Heart left ventricle (tissue), 16 donors: ENCODE measurements at regions not wholly inside any gene's neighbourhood (a gene's known extent, or its start where the extent isn't known, plus 50 kb on each side); places are given as distances from the start of the nearest gene placed in this dataset.

Source experiments
- ATAC-seq, 4 donors: fragments of 200-7000 bp; cut with Tn5 transposase; one replicate each; pipeline ENCODE4 v1.9.1; 2020 to 2022; ENCODE audit warnings: moderate library complexity in 4 of 4, mild to moderate bottlenecking in 3 of 4, moderate number of reproducible peaks in 1 of 4
- DNase-seq, 5 donors: peaks; one replicate each; pipeline ENCODE4 v3.0.0-alpha.2; 2020
- H3K27ac ChIP-seq, 12 donors: fragments of 200-600 bp; sonication (generic) in 4 of 12; one replicate each; pipeline versions ENCODE4 v1.5.0 to v1.8.0; 2016 to 2022; ENCODE audit warnings: mild to moderate bottlenecking in 2 of 12
- H3K27me3 ChIP-seq, 9 donors: fragments of 200-600 bp; sonication (generic) in 2 of 9; one replicate each; pipeline versions ENCODE4 v1.5.1 to v1.8.0; 2016 to 2022; ENCODE audit warnings: mild to moderate bottlenecking in 3 of 9
- H3K36me3 ChIP-seq, 9 donors: fragments of 200-600 bp; sonication (generic) in 2 of 9; one replicate each; pipeline versions ENCODE4 v1.5.0 to v1.8.0; 2018 to 2022; ENCODE audit warnings: mild to moderate bottlenecking in 2 of 9
- H3K4me1 ChIP-seq, 12 donors: fragments of 200-600 bp; sonication (generic) in 4 of 12; one replicate each; pipeline versions ENCODE4 v1.5.0 to v1.8.0; 2016 to 2022; ENCODE audit warnings: mild to moderate bottlenecking in 3 of 12
- H3K4me3 ChIP-seq, 12 donors: fragments of 200-600 bp; sonication (generic) in 4 of 12; one replicate each; pipeline versions ENCODE4 v1.5.0 to v1.8.0; 2017 to 2022; ENCODE audit warnings: mild to moderate bottlenecking in 9 of 12, moderate library complexity in 4 of 12
- H3K9me3 ChIP-seq, 12 donors: fragments of 200-600 bp; sonication (generic) in 4 of 12; one replicate each; pipeline versions ENCODE4 v1.5.0 to v1.8.0; 2016 to 2022; ENCODE audit warnings: mild to moderate bottlenecking in 1 of 12
- POLR2A ChIP-seq, 2 donors: fragments of 450-650 bp; IDR thresholded peaks; one replicate each; pipeline ENCODE4 v1.6.1; 2017; ENCODE audit warnings: antibody characterized with exemption in 2 of 2, mild to moderate bottlenecking in 2 of 2, moderate library complexity in 2 of 2
- WGBS, 4 donors: extraction: QIAGEN DNeasy Blood & Tissue Kit in 2 of 4; methylation state at CpG; one replicate each; pipeline versions ENCODE4 v1.1.5 to v1.1.7; 2013 to 2018; 5-methylcytosine and 5-hydroxymethylcytosine counted together
- intact Hi-C, 10 donors: fragments of 100-400 bp; cut with DNase I; formaldehyde crosslinking; loops; one replicate each; pipeline versions ENCODE4 v1.11.1 to v1.14.2; 2022
- TF ChIP-seq, protein P1 (sequence below), 12 donors: fragments of 200-600 bp; sonication (generic) in 4 of 12; IDR thresholded peaks; one replicate each; pipeline versions ENCODE4 v1.5.0 to v1.8.0; 2018 to 2022; ENCODE audit warnings: antibody characterized with exemption in 12 of 12, mild to moderate bottlenecking in 5 of 12
- donor health status: ischemic (EF 13 %, LVEDD 7.1; RV severe dilation, severe dysfunction).
- donor health status: healthy with polysubstance abuse.
- donor health status: DM: no; HTN: yes; CAD: no.
- donor health status: DM: no; HTN: no; CAD: no.
- donor health status: ischemic (EF 25% LVEDD 6.9; RV normal size, moderate dysfunction).
- donor health status: ischemic (EF 25% LVEDD 5.7; RV mildly dilated, moderate dysfunction).
- donor health status: healthy.
- donor health status: DM: yes; HTN: yes; CAD: no.
- donor health status: ischemic (EF 35%, LVEDD 5.7; RV mildly dilated, moderate dysfunction).
- donor health status: nonischemic (EF 11% LVEDD 7.7; RV severe dilation, severe dysfunction).
- donor health status: DM: yes; HTN: yes; CAD: no.
- donor health status: PGD.
- donor health status: ischemic (EF 29% LVEDD 5.4; RV normal size, mild dysfunction).
- donor health status: nonischemic (EF 23%, LVEDD 6.1; RV moderate dilation, normal function).

GRCh38 chrX:9337046-9337445 is 127.8 kb upstream of the TBL1X start:
- ATAC-seq (peak in 2 of 4 donors; percentile 21 to 44), DNase-seq (peak in 2 of 5 donors; percentile 9 to 36)
- intact Hi-C loops = no loop called here
- Histone ChIP-seq H3K4me1 (peaks cover 0 to 36% (median 17%) of the 10 kb centered on the region in 12 donors), H3K9me3 (no peaks in the 10 kb centered on the region), H3K27me3 (no peaks in the 10 kb centered on the region), H3K36me3 (no peaks in the 10 kb centered on the region), H3K4me3 (no peak overlapping the region), H3K27ac (no peak overlapping the region)
- TF ChIP-seq, protein P1, sequence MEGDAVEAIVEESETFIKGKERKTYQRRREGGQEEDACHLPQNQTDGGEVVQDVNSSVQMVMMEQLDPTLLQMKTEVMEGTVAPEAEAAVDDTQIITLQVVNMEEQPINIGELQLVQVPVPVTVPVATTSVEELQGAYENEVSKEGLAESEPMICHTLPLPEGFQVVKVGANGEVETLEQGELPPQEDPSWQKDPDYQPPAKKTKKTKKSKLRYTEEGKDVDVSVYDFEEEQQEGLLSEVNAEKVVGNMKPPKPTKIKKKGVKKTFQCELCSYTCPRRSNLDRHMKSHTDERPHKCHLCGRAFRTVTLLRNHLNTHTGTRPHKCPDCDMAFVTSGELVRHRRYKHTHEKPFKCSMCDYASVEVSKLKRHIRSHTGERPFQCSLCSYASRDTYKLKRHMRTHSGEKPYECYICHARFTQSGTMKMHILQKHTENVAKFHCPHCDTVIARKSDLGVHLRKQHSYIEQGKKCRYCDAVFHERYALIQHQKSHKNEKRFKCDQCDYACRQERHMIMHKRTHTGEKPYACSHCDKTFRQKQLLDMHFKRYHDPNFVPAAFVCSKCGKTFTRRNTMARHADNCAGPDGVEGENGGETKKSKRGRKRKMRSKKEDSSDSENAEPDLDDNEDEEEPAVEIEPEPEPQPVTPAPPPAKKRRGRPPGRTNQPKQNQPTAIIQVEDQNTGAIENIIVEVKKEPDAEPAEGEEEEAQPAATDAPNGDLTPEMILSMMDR (IDR thresholded peaks at IDR 0.05) = no peak
- TF ChIP-seq POLR2A (IDR thresholded peaks at IDR 0.05) = no peak
- WGBS, 4 donors = 59 to 84% (median 77%) methylated on average over 5 of the region's 5 CpGs

DNA sequence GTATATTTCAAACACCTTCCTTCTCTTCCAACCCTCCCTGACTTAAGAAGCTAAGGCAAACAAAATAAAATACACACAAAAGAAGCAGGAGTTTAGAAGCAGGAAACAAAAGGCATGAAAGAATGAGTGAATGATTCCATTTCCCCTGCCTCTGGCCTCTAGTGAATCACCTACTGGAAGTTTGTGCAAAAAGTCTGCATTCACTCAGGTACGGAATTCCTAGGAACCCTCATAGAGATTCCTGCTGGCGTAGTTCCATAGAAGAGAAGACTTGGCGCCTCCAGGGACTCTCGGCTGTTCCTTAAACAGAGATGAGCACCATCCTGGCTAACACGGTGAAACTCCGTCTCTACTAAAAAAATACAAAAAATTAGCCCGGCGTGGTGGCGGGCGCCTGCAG is 125.9 kb upstream of the TBL1X start:
- TF ChIP-seq, protein P1 (IDR thresholded peaks at IDR 0.05) = no peak
- TF ChIP-seq POLR2A (IDR thresholded peaks at IDR 0.05) = no peak
- no peaks in the 10 kb centered on the region for H3K36me3 ChIP-seq
- ATAC-seq = no peak
- H3K27me3 ChIP-seq = no peaks in the 10 kb centered on the region
- 91 to 97% (median 95%) methylated on average over 10 of the region's 10 CpGs for WGBS, 4 donors
- H3K9me3 ChIP-seq = no peaks in the 10 kb centered on the region
- H3K4me1 ChIP-seq = peaks cover 0 to 47% (median 17%) of the 10 kb centered on the region in 12 donors
- intact Hi-C loops = no loop called here
- no peak overlapping the region for H3K27ac ChIP-seq
- no peak for DNase-seq
- H3K4me3 ChIP-seq = no peak overlapping the region

DNA sequence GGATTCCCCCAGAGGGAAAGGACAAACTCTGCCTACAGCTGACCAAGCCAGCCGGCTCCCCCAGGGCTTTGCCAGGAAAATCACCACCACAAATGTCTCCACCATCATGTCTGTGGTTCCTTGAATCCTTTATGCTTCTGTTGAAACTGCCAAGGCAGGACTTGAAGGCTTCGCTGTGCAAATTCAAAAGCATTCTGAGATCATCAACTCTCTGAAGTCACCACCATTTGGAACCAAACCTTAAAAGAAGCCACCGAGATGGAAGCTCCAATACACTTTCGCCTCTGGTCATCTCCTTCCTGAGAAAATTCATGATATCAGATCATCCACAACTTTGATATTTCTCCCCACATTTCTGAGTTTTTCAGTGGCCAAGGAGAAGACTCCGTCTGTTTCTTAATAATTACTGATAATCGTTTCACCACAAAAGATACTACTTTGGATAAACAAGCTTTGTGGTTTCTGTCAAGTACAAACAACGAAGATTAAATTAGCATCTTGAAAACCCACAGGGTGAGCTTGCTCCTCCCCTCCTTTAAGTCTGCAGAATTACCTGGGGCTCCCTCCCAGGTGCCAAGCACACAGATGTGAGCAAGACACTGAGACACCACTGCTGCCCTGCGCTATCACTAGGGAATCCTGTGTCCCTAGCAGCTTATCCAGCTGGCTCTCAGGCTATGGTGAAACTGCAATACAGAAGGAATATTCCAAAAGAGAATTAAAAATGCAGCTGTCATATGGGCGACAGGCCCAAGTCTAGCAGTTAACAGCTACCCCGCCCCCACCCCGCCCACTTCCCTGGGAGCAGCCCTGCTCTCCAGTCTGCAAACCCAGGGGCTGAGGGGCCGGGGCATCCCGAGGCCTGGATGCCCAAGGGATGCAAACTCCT is 125.0 kb upstream of the TBL1X start:
- Histone ChIP-seq H3K4me1 (peaks cover 0 to 47% (median 17%) of the 10 kb centered on the region in 12 donors), H3K27ac (peak overlapping the region in 9 of 12 donors; percentile 59 to 96 (median 76)), H3K9me3 (no peaks in the 10 kb centered on the region), H3K36me3 (no peaks in the 10 kb centered on the region), H3K27me3 (no peaks in the 10 kb centered on the region), H3K4me3 (no peak overlapping the region)
- DNase-seq (peak; percentile 51 to 70 (median 61)), ATAC-seq (peak; percentile 21 to 69 (median 56))
- intact Hi-C loops = loop anchor here in 4 of 10 donors (5.0 to 10.0 kb wide), 3 partner anchors 122 to 365 kb away; partner anchors contain the start of gene TBL1X (in 1 of the 4)
- 44 to 58% (median 51%) methylated on average over 13 of the region's 13 CpGs for WGBS, 4 donors
- TF ChIP-seq, protein P1 (IDR thresholded peaks at IDR 0.05) = no peak
- no peak for TF ChIP-seq POLR2A (IDR thresholded peaks at IDR 0.05)

GRCh38 chrX:9340598-9341290 is 124.1 kb upstream of the TBL1X start:
- intact Hi-C loops = loop anchor here in 4 of 10 donors (5.0 to 10.0 kb wide), 3 partner anchors 122 to 364 kb away; partner anchors contain the start of gene TBL1X (in 1 of the 4)
- 17 to 31% (median 21%) methylated on average over 16 of the region's 16 CpGs for WGBS, 4 donors
- Histone ChIP-seq H3K4me1 (peaks cover 0 to 47% (median 17%) of the 10 kb centered on the region in 12 donors), H3K27me3 (no peaks in the 10 kb centered on the region), H3K27ac (peak overlapping the region; percentile 44 to 96 (median 70)), H3K4me3 (peak overlapping the region in 5 of 12 donors; percentile 10 to 46 (median 38)), H3K9me3 (no peaks in the 10 kb centered on the region), H3K36me3 (no peaks in the 10 kb centered on the region)
- peak; percentile 23 to 67 (median 65) for ATAC-seq
- DNase-seq = peak in 3 of 5 donors; percentile 24 to 52 (median 33)
- TF ChIP-seq, protein P1 (IDR thresholded peaks at IDR 0.05) = no peak
- no peak for TF ChIP-seq POLR2A (IDR thresholded peaks at IDR 0.05)
